ENCODE measurements at regions not wholly inside any gene's neighbourhood (a gene's known extent, or its start where the extent isn't known, plus 50 kb on each side); places are given as distances from the start of the nearest gene placed in this dataset.

GRCh38 chr3:80564391-80564790 lies 796.6 kb upstream of the ROBO1 start:
- no peak for DNase-seq

DNA sequence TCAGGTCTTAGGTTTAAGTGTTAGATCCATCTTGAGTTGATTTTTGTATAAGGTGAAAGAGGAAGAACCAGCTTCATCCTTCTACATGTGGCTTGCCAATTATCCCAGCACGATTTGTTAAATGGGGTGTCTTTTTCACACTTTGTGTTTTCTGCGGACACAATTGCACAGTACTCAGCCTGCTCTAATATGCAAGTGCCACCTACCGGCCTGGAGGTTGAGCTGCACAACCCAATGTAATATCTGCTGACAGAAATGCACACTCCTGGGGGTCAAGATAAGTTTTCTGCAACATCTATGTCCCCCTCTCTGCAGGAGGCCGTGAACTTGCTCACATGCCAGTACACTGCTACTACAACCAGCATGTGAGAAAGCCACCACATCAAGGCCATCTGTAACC lies 791.9 kb upstream of the ROBO1 start:
- no peak for DNase-seq

GRCh38 chr3:80556763-80557162 lies 789.0 kb upstream of the ROBO1 start:
- DNase-seq, result no peak

DNA sequence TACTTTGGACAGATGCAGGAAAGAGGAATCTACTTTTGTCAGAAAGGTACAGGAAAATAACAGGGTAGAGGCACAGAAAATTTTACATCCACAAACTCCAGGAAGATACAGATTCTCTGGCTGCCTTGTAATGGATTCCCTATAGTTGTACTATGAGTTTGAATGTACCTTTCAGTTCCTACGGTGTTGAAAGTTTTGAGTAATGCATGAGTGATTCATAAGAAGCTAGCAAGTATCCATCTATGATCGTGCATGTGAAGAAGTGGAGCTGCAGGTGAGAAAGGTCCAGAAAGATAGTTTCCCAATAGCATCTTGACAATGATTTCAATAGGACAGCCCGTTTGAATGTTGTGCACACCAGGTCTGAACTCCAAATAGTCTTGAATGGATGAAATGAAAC lies 786.5 kb upstream of the ROBO1 start:
- DNase-seq, result no peak

DNA sequence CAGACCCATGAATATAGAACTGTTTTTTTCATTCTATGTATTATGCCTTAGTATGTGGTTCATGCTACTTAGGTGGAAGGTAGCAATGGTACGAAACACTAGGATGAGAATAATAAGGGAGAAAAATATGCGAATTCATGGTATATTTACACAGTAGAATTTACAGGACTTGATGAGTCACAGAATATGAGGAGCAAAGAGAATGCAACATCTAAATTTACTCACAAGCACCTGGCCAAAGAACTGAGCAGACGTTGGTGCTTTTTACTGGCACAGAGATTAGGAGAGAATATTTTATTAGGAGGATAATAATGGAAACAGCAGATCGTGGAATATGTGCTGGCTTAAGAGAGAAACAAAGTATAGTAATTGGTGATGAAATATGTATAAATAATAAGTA lies 785.4 kb upstream of the ROBO1 start:
- no peak for DNase-seq

DNA sequence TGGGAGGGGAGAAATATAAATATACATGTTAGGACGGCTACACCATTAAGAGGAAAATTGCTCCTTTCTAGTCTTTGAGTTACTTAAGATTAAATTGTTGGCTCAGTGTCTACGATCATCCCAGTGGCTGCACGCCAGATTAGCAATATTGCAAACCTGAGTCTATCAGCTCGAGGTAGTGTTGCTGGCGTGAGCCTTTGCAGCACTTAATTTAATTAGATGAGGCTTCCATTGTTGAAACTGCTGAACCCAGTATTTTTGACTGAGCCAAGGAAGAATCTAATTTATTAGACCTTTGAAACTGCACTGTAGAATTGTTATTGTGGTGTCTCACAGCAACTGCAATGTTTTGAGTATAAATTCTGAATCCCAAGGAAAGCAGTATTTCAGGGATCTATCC lies 782.4 kb upstream of the ROBO1 start:
- DNase-seq, result no peak

DNA sequence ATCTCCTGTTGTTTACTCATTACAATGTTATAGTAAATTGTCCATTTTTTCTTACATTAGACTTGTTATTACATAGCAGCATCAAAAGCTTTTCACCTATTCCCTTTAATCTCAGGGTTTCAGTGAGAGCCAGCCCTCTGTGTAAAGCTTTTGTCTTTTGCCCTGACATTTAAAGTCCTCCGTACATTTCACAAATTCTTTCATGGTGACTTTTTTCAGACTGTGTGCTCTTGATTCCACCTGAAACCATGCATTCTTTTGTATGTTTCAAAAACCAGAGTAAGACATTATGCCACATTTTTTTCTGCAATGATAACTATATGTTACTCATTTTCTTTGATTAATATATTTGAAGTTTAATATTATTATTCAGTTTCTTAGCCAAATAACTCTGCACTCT lies 781.4 kb upstream of the ROBO1 start:
- DNase-seq, result no peak

DNA sequence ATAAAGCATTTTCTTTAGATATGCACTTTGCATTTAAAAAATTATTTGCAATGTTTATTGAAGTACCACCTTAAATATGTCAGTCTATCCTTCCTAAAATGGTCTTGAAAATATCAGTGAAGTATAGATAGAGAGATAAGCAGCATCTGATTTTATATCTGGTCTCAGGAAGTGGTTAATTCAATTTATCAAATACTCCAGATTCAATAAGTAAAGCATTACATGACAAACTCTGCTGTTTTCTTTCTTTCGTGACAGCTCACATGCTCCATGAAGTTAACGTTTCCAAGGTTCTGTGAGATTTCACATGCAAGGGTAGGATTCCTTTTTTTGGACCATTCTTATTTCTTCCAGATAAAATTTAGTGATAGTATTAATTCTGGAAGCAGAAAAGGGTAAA lies 775.4 kb upstream of the ROBO1 start:
- no peak for DNase-seq

DNA sequence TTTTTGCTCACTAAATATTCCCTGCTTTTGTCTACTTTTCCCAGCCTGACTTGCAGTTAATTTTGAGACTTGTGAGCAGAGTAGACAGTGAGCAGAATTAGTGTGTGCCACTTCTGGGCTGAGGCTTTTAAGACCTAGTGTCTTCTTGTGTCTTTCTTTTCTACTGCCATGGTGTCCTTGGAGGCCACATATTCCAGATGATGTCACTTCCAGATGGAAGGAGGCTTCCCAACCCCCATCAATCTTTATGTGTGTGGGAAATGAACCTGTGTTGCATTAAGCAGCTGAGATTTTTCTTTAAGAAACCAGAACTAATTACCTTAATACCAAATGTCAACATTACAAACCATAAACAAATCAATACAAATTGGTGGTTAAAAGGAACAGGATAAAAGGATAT lies 774.7 kb upstream of the ROBO1 start:
- no peak for DNase-seq

- DNase-seq, result no peak
Observed at GRCh38 chr3:80537680-80538079, 769.9 kb upstream of the ROBO1 start.

- DNase-seq, result no peak
Observed at GRCh38 chr3:80535286-80535685, 767.5 kb upstream of the ROBO1 start.

- no peak for DNase-seq
Observed at GRCh38 chr3:80533553-80533952, 765.8 kb upstream of the ROBO1 start.

- DNase-seq, result no peak
Observed at GRCh38 chr3:80526153-80526552, 758.4 kb upstream of the ROBO1 start.

GRCh38 chr3:80521081-80521480 lies 753.3 kb upstream of the ROBO1 start:
- no peak for DNase-seq

DNA sequence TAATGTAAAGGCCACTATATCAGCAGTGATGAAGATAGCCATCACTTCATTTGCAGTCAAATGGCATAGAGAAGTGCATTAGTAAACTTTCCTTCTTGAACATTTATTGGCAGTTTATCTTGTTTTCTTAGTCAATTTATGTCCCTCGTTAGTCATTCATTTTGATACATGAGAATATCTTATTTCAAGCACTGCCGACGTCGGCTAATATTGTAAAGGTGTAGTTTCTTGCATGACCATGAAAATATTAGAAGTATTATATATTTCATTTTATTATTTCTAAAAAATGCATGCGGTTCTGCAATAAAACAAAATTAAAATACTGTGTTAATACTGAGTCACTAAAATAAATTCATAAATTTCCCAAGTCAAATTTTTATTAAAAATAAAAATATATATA lies 751.6 kb upstream of the ROBO1 start:
- DNase-seq, result no peak

DNA sequence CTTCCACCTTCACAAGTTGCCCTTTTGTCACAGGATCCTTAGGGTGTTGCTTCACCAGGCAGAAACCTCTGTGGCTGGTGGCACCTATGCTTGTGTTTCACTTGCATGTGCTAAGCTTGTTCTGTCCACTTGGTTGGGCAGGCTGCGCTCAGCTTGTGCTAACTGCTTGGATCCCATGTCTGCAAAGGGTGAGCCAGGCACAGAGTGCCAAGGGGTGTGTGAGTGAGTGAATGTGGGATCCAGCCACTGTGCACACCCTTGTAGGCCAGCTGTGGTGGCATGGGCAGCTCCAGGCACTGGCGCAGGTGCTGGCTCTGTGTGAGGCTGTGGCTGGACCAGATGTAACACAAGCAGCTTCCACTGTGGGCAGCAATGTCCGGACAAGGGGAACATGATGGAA lies 728.7 kb upstream of the ROBO1 start:
- no peak for DNase-seq

DNA sequence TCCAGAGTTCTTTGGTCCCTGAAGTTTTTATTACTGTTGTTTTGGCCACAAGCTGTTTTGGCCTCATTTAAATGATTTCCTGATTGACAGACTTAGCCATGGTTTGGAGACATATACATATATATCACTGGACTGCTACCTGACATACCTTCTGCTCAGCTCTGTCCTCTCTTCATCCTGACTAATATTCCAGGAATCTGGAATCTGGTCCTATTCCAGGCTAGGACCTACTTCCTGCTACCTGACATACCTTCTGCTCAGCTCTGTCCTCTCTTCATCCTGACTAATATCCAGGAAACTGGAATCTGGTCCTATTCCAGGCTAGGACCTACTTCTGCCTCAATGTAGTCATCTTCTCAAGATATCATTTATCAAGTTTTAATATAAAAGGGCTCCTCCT lies 724.4 kb upstream of the ROBO1 start:
- DNase-seq, result no peak

DNA sequence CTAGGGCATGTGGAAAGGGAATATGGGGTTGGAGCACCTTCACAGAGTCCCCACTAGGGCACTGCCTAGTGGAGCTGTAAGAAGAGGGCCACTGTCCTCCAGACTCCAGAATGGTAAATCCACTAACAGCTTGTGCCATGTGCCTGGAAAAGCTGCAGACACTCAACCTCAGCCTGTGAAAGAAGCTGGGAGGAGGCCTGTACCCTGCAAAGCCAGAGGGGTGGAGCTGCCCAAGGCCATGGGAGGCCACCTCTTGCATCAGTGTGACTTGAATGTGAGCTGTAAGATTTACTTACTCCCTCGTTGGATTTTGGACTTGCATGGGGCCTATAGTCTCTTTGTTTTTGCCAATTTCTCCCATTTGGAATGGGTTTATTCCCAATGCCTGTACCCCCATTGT lies 705.2 kb upstream of the ROBO1 start:
- DNase-seq, result no peak

- no peak for DNase-seq
Observed at GRCh38 chr3:80472459-80472858, 704.7 kb upstream of the ROBO1 start.

- DNase-seq, result no peak
Observed at GRCh38 chr3:80470433-80470832, 702.6 kb upstream of the ROBO1 start.

GRCh38 chr3:80465746-80466145 lies 697.9 kb upstream of the ROBO1 start:
- DNase-seq, result no peak

DNA sequence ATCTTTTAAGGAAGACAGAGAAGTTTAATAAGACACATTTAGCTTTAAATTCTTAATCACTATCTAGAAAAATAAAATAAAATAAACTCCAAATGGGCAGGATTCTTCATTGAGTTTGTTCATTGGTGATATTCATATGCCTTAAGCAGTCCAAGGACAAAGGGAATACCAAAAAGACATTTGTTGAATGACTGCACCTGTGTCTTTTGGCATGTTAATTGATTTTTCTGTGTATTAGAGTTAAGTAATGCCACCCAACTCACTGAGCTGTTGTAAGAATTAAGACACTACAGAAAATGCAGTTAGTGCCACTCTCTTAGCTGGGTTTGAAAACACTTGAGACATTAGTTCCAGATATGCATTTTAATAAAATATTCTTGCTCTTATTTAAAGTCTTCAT lies 683.6 kb upstream of the ROBO1 start:
- no peak for DNase-seq

DNA sequence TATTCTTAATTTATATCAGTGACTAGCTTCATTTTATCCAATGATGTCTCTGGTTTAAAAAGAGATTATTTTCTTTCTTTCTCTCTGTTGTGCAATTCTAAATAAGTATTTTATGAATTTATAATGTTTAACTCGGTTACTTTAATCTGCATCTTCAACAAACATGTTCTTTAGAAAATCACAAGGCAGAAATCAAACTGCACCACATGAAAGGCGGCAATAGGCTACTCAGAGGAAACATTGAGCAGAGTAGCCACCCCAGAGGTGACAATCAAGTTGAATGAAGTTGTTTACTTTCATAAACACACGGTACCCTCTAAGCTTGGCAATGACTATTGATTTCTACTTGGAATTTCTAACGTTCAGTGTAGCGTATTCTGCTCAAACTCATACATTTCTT lies 677.8 kb upstream of the ROBO1 start:
- no peak for DNase-seq

GRCh38 chr3:80445053-80445452 lies 677.3 kb upstream of the ROBO1 start:
- DNase-seq, result no peak

- DNase-seq, result no peak
Observed at GRCh38 chr3:80439490-80439889, 671.7 kb upstream of the ROBO1 start.

- no peak for DNase-seq
Observed at GRCh38 chr3:80434366-80434765, 666.6 kb upstream of the ROBO1 start.
